GM10248 (cell line): ENCODE measurements at regions not wholly inside any gene's neighbourhood (a gene's known extent, or its start where the extent isn't known, plus 50 kb on each side); places are given as distances from the start of the nearest gene placed in this dataset.

Experiments
- CTCF ChIA-PET: fragments of 300-600 bp; sonication (Branson Sonifier 250); formaldehyde crosslinking; extraction: SDS; loops from one replicate; lab custom pipeline; 2021; ENCODE audit warnings: antibody characterized with exemption; lab: Yijun Ruan, JAX
- POLR2A ChIA-PET: fragments of 350-650 bp; sonication (Branson Sonifier 250); formaldehyde crosslinking; extraction: SDS; loops from one replicate; lab custom pipeline; 2020; ENCODE audit warnings: antibody characterized with exemption; lab: Yijun Ruan, JAX
- DNase-seq: peaks from one replicate; pipeline ENCODE4 v3.0.0; 2012; ENCODE audit errors: extremely low spot score
- CTCF ChIP-seq: IDR thresholded peaks from 2 replicates; pipeline ENCODE4 v1.5.1; 2012; ENCODE audit warnings: mild to moderate bottlenecking, low read depth; ENCODE audit errors: extremely low read depth, missing control alignments, control extremely low read depth

- DNase-seq: no peak
- TF ChIP-seq CTCF: no peak
- POLR2A ChIA-PET: no interaction called here
- CTCF ChIA-PET: no interaction called here
Measured at GRCh38 chr17:13176436-13176835, 158.6 kb upstream of the ELAC2 start.

GRCh38 chr17:13171790-13172189 is 154.0 kb upstream of the ELAC2 start:
- TF ChIP-seq CTCF: no peak
- CTCF ChIA-PET: interaction anchor here (1.2 kb wide), 1 partner anchor 10 kb away, joined by 3 read pairs; no protein-coding TSS in a partner anchor
- DNase-seq: no peak
- POLR2A ChIA-PET: no interaction called here

GRCh38 chr17:13162361-13162760 is 144.5 kb upstream of the ELAC2 start:
- DNase-seq: no peak
- ChIA-PET POLR2A (no interaction called here), CTCF (no interaction called here)
- TF ChIP-seq CTCF: no peak

- CTCF ChIA-PET: no interaction called here
- no peak for TF ChIP-seq CTCF
- no peak for DNase-seq
- POLR2A ChIA-PET: no interaction called here
Measured at GRCh38 chr17:13160790-13161189, 143.0 kb upstream of the ELAC2 start.

- POLR2A ChIA-PET: no interaction called here
- DNase-seq: no peak
- CTCF ChIA-PET: no interaction called here
- TF ChIP-seq CTCF: no peak
Measured at GRCh38 chr17:13160296-13160695, 142.5 kb upstream of the ELAC2 start.

- ChIA-PET POLR2A (no interaction called here), CTCF (no interaction called here)
- no peak for DNase-seq
- no peak for TF ChIP-seq CTCF
Measured at GRCh38 chr17:13158494-13159240, 140.8 kb upstream of the ELAC2 start.

GRCh38 chr17:13157656-13158055 is 139.8 kb upstream of the ELAC2 start:
- ChIA-PET POLR2A (no interaction called here), CTCF (no interaction called here)
- DNase-seq: no peak
- TF ChIP-seq CTCF: no peak
